GM23338 (cell line): ENCODE measurements at regions not wholly inside any gene's neighbourhood (a gene's known extent, or its start where the extent isn't known, plus 50 kb on each side); places are given as distances from the start of the nearest gene placed in this dataset.

Source experiments
- ATAC-seq: fragments of 200-7000 bp; cut with Tn5 transposase; 3 replicates; pipeline ENCODE4 v1.9.1; 2020
- DNase-seq: peaks from one replicate; pipeline ENCODE4 v3.0.0-alpha.2; 2015; ENCODE audit warnings: low spot score
- H2AFZ ChIP-seq: fragments of 200-600 bp; sonication (generic); 2 replicates; pipeline ENCODE4 v1.8.0; 2016; ENCODE audit warnings: antibody characterized with exemption, mild to moderate bottlenecking, moderate library complexity
- H3F3A ChIP-seq: fragments of 200-600 bp; sonication (generic); replicated peaks from 2 replicates; pipeline ENCODE4 v1.8.0; 2017; ENCODE audit warnings: antibody characterized with exemption, mixed run types, low read depth
- H3K27ac ChIP-seq: fragments of 200-600 bp; sonication (generic); 2 replicates; pipeline ENCODE4 v1.6.1; 2016; ENCODE audit warnings: low read depth
- H3K27me3 ChIP-seq: fragments of 200-600 bp; sonication (generic); 2 replicates; pipeline ENCODE4 v1.8.0; 2016; ENCODE audit warnings: mild to moderate bottlenecking, mixed run types, moderate library complexity; ENCODE audit not compliant: insufficient read depth
- H3K36me3 ChIP-seq: fragments of 200-600 bp; sonication (generic); 2 replicates; pipeline ENCODE4 v1.8.0; 2016; ENCODE audit warnings: mild to moderate bottlenecking; ENCODE audit not compliant: insufficient read depth
- H3K4me1 ChIP-seq: fragments of 200-600 bp; sonication (generic); 2 replicates; pipeline ENCODE4 v1.8.0; 2016; ENCODE audit warnings: mild to moderate bottlenecking, moderate library complexity; ENCODE audit not compliant: insufficient read depth
- H3K4me2 ChIP-seq: fragments of 200-600 bp; sonication (generic); 2 replicates; pipeline ENCODE4 v1.7.1; 2017; ENCODE audit warnings: mixed run types
- H3K4me3 ChIP-seq: fragments of 200-600 bp; sonication (generic); 2 replicates; pipeline ENCODE4 v1.6.1; 2016; ENCODE audit warnings: mixed run types
- H3K79me2 ChIP-seq: fragments of 200-600 bp; sonication (generic); replicated peaks from 2 replicates; pipeline ENCODE4 v1.8.0; 2017; ENCODE audit warnings: mild to moderate bottlenecking; ENCODE audit not compliant: insufficient read depth
- H3K9me2 ChIP-seq: fragments of 200-600 bp; sonication (generic); 2 replicates; pipeline ENCODE4 v1.8.0; 2017; ENCODE audit not compliant: insufficient read depth
- H4K20me1 ChIP-seq: fragments of 200-600 bp; sonication (generic); replicated peaks from 2 replicates; pipeline ENCODE4 v1.8.0; 2017; ENCODE audit warnings: mild to moderate bottlenecking; ENCODE audit not compliant: insufficient read depth
- H3K27ac Mint-ChIP-seq: 2 replicates; pipeline ENCODE4 v1.8.0; 2020; ENCODE audit warnings: inconsistent platforms, mild to moderate bottlenecking, moderate library complexity, mixed read lengths
- H3K27me3 Mint-ChIP-seq: 3 replicates; pipeline ENCODE4 v1.8.0; 2022; ENCODE audit warnings: low read depth, mild to moderate bottlenecking, moderate library complexity, mixed read lengths, inconsistent platforms; ENCODE audit not compliant: insufficient read depth, poor library complexity
- H3K36me3 Mint-ChIP-seq: 3 replicates; pipeline ENCODE4 v1.8.0; 2021; ENCODE audit warnings: low read depth, mild to moderate bottlenecking, inconsistent platforms, moderate library complexity, mixed read lengths
- H3K4me1 Mint-ChIP-seq: 3 replicates; pipeline ENCODE4 v1.8.0; 2020; ENCODE audit warnings: mild to moderate bottlenecking, inconsistent platforms, mixed read lengths
- H3K4me3 Mint-ChIP-seq: 3 replicates; pipeline ENCODE4 v1.8.0; 2021; ENCODE audit warnings: moderate library complexity, mild to moderate bottlenecking, inconsistent platforms, mixed read lengths
- H3K9me3 Mint-ChIP-seq: 3 replicates; pipeline ENCODE4 v1.8.0; 2020; ENCODE audit warnings: moderate library complexity, mild to moderate bottlenecking, inconsistent platforms, mixed read lengths
- CREB1 ChIP-seq: fragments of 250-450 bp; sonication (Bioruptor Pico); IDR thresholded peaks from 2 replicates; pipeline ENCODE4 v1.5.0; 2020; ENCODE audit warnings: low read depth, mild to moderate bottlenecking, moderate library complexity
- ETS1 ChIP-seq: IDR thresholded peaks from 2 replicates; pipeline ENCODE4 v1.6.1; 2016; ENCODE audit warnings: antibody characterized with exemption
- EZH2 ChIP-seq: fragments of 200-600 bp; sonication (generic); IDR thresholded peaks from one replicate; pipeline ENCODE4 v1.8.0; 2017; ENCODE audit warnings: antibody characterized with exemption, mild to moderate bottlenecking, low read depth; ENCODE audit not compliant: unreplicated experiment
- EZH2phosphoT487 ChIP-seq: fragments of 200-600 bp; sonication (generic); IDR thresholded peaks from one replicate; pipeline ENCODE4 v1.8.1; 2018; ENCODE audit warnings: antibody characterized with exemption; ENCODE audit not compliant: unreplicated experiment
- JUNB ChIP-seq: IDR thresholded peaks from one replicate; pipeline ENCODE4 v1.6.1; 2016; ENCODE audit warnings: antibody characterized with exemption; ENCODE audit not compliant: unreplicated experiment
- POLR2AphosphoS5 ChIP-seq: IDR thresholded peaks from 2 replicates; pipeline ENCODE4 v1.6.1; 2016; ENCODE audit warnings: antibody characterized with exemption, low read depth
- REST ChIP-seq: IDR thresholded peaks from one replicate; pipeline ENCODE4 v1.6.1; 2018; ENCODE audit warnings: antibody characterized with exemption; ENCODE audit not compliant: unreplicated experiment
- STAT1 ChIP-seq: IDR thresholded peaks from one replicate; pipeline ENCODE4 v1.6.1; 2016; ENCODE audit warnings: antibody characterized with exemption; ENCODE audit not compliant: unreplicated experiment
- ZNF114 ChIP-seq: fragments of 250-450 bp; sonication (Bioruptor Pico); IDR thresholded peaks from 2 replicates; pipeline ENCODE4 v1.5.0; 2020; ENCODE audit warnings: mild to moderate bottlenecking, moderate library complexity
- ZNF331 ChIP-seq: fragments of 250-450 bp; sonication (Bioruptor Pico); IDR thresholded peaks from 2 replicates; pipeline ENCODE4 v1.5.0; 2020; ENCODE audit warnings: low read depth, mild to moderate bottlenecking, moderate library complexity
- ZNF462 ChIP-seq: fragments of 250-450 bp; sonication (Bioruptor Pico); IDR thresholded peaks from 2 replicates; pipeline ENCODE4 v1.5.0; 2020; ENCODE audit warnings: mild to moderate bottlenecking, moderate library complexity

GRCh38 chr5:155767470-155767869 lies 559.5 kb upstream of the SGCD start (continued):
- no peak for TF ChIP-seq ZNF462
- no peak for TF ChIP-seq POLR2AphosphoS5
- TF ChIP-seq JUNB, result no peak
- TF ChIP-seq EZH2, result no peak
- no peak for TF ChIP-seq ZNF114 (CRISPR knock-in tag)
- TF ChIP-seq STAT1, result no peak
- no peak for TF ChIP-seq CREB1 (CRISPR knock-in tag)
- no peak for TF ChIP-seq ZNF331 (CRISPR knock-in tag)
- TF ChIP-seq ETS1, result no peak
- TF ChIP-seq EZH2phosphoT487, result no peak

- DNase-seq (no peak), ATAC-seq (no peak)
- no peaks in the 10 kb centered on the region for H3K9me3 Mint-ChIP-seq
- no peaks in the 10 kb centered on the region for H3K27me3 ChIP-seq
- H3K79me2 ChIP-seq, result no peaks in the 10 kb centered on the region
- H3K27ac Mint-ChIP-seq, result no peak overlapping the region
- no peaks in the 10 kb centered on the region for H3F3A ChIP-seq
- H3K36me3 Mint-ChIP-seq, result no peaks in the 10 kb centered on the region
- H3K4me2 ChIP-seq, result no peak overlapping the region
- peaks cover 1% of the 10 kb centered on the region; the same call in 1 of the 2 replicates for H3K9me2 ChIP-seq
- no peak overlapping the region for H3K4me3 Mint-ChIP-seq
- no peak overlapping the region for H3K4me3 ChIP-seq
- no peak overlapping the region for H3K27ac ChIP-seq
- no peaks in the 10 kb centered on the region for H4K20me1 ChIP-seq
- peaks cover 13% of the 10 kb centered on the region for H3K4me1 ChIP-seq
- H3K4me1 Mint-ChIP-seq, result peaks cover 27% of the 10 kb centered on the region
- no peaks in the 10 kb centered on the region for H3K27me3 Mint-ChIP-seq
- H2AFZ ChIP-seq, result no peak overlapping the region
- no peaks in the 10 kb centered on the region for H3K36me3 ChIP-seq
- TF ChIP-seq CREB1 (CRISPR knock-in tag) (no peak), ETS1 (no peak), REST (no peak), ZNF331 (CRISPR knock-in tag) (no peak), EZH2phosphoT487 (no peak)
Measured at GRCh38 chr5:155768332-155768731, 558.6 kb upstream of the SGCD start.
